ENCODE measurements at regions not wholly inside any gene's neighbourhood (a gene's known extent, or its start where the extent isn't known, plus 50 kb on each side); places are given as distances from the start of the nearest gene placed in this dataset.
"Not testable (repeated sequence)": the region's sequence is repeated elsewhere in the genome, so short reads cannot be mapped to it uniquely, and the experiment has no call there.

GRCh38 chr10:65342245-65342644 is 1583.6 kb upstream of the LRRTM3 start:
- no peak for DNase-seq (ENCODE audit: low read depth in 2 of 2)

GRCh38 chr10:65346466-65346865 is 1579.4 kb upstream of the LRRTM3 start:
- DNase-seq (ENCODE audit: low read depth in 2 of 2) = no peak

- no peak for DNase-seq (ENCODE audit: low read depth in 2 of 2)
Measured at GRCh38 chr10:65348637-65349036, 1577.2 kb upstream of the LRRTM3 start.

GRCh38 chr10:65350611-65351010 is 1575.2 kb upstream of the LRRTM3 start:
- DNase-seq (ENCODE audit: low read depth in 2 of 2) = no peak

- no peak for DNase-seq (ENCODE audit: low read depth in 2 of 2)
Measured at GRCh38 chr10:65355141-65355680, 1570.6 kb upstream of the LRRTM3 start.

- DNase-seq (ENCODE audit: low read depth in 2 of 2) = no peak
Measured at GRCh38 chr10:65358565-65358964, 1567.3 kb upstream of the LRRTM3 start.

GRCh38 chr10:65360497-65360896 is 1565.3 kb upstream of the LRRTM3 start:
- no peak for DNase-seq (ENCODE audit: low read depth in 2 of 2)

- no peak for DNase-seq (ENCODE audit: low read depth in 2 of 2)
Measured at GRCh38 chr10:65365878-65366277, 1560.0 kb upstream of the LRRTM3 start.

- no peak for DNase-seq (ENCODE audit: low read depth in 2 of 2)
Measured at GRCh38 chr10:65367706-65368105, 1558.1 kb upstream of the LRRTM3 start.

- no peak for DNase-seq (ENCODE audit: low read depth in 2 of 2)
Measured at GRCh38 chr10:65375528-65375927, 1550.3 kb upstream of the LRRTM3 start.

- no peak for DNase-seq (ENCODE audit: low read depth in 2 of 2)
Measured at GRCh38 chr10:65377687-65378086, 1548.1 kb upstream of the LRRTM3 start.

GRCh38 chr10:65394502-65395297 is 1531.1 kb upstream of the LRRTM3 start:
- DNase-seq (ENCODE audit: low read depth in 2 of 2) = peak; percentile 31 to 38

- no peak for DNase-seq (ENCODE audit: low read depth in 2 of 2)
Measured at GRCh38 chr10:65395631-65396030, 1530.2 kb upstream of the LRRTM3 start.

GRCh38 chr10:65396997-65397396 is 1528.8 kb upstream of the LRRTM3 start:
- DNase-seq (ENCODE audit: low read depth in 2 of 2) = no peak

- no peak for DNase-seq (ENCODE audit: low read depth in 2 of 2)
Measured at GRCh38 chr10:65408401-65408800, 1517.4 kb upstream of the LRRTM3 start.

GRCh38 chr10:65413001-65413400 is 1512.8 kb upstream of the LRRTM3 start:
- DNase-seq (ENCODE audit: low read depth in 2 of 2) = no peak

- no peak for DNase-seq (ENCODE audit: low read depth in 2 of 2)
Measured at GRCh38 chr10:65415318-65415717, 1510.5 kb upstream of the LRRTM3 start.

- no peak for DNase-seq (ENCODE audit: low read depth in 2 of 2)
Measured at GRCh38 chr10:65416094-65416493, 1509.7 kb upstream of the LRRTM3 start.

GRCh38 chr10:65419629-65420028 is 1506.2 kb upstream of the LRRTM3 start:
- DNase-seq (ENCODE audit: low read depth in 2 of 2) = no peak

GRCh38 chr10:65423043-65423442 is 1502.8 kb upstream of the LRRTM3 start:
- DNase-seq (ENCODE audit: low read depth in 2 of 2) = no peak

- not testable (repeated sequence) for DNase-seq (ENCODE audit: low read depth in 2 of 2)
Measured at GRCh38 chr10:65429381-65429780, 1496.5 kb upstream of the LRRTM3 start.

- DNase-seq (ENCODE audit: low read depth in 2 of 2) = no peak
Measured at GRCh38 chr10:65430979-65431378, 1494.9 kb upstream of the LRRTM3 start.

GRCh38 chr10:65470986-65471385 is 1454.8 kb upstream of the LRRTM3 start:
- no peak for DNase-seq (ENCODE audit: low read depth in 2 of 2)

- DNase-seq (ENCODE audit: low read depth in 2 of 2) = no peak
Measured at GRCh38 chr10:65482848-65483247, 1443.0 kb upstream of the LRRTM3 start.
